ENCODE measurements at regions not wholly inside any gene's neighbourhood (a gene's known extent, or its start where the extent isn't known, plus 50 kb on each side); places are given as distances from the start of the nearest gene placed in this dataset.

- intact Hi-C loops (cut with micrococcal nuclease) = no loop called here
- Histone ChIP-seq H3K27ac (ENCODE audit: low read depth, low read length) (no peak overlapping the region), H4K20me1 (ENCODE audit: insufficient read depth) (no peaks in the 10 kb centered on the region), H2AFZ (ENCODE audit: low read depth, low read length, poor library complexity, severe bottlenecking) (no peak overlapping the region), H3K4me2 (ENCODE audit: low read length) (no peak overlapping the region), H3K9me3 (ENCODE audit: control insufficient read depth in 1 of 2, insufficient read depth in 1 of 2, low read depth in 1 of 2, low read length in 2 of 2) (no peaks in the 10 kb centered on the region), H3K79me2 (ENCODE audit: insufficient read depth, low read length) (no peaks in the 10 kb centered on the region), H3K9me2 (ENCODE audit: insufficient read depth) (no peaks in the 10 kb centered on the region), H3K4me1 (ENCODE audit: control insufficient read depth in 1 of 2, insufficient read depth in 2 of 2, low read length in 2 of 2) (no peaks in the 10 kb centered on the region), H3K9ac (ENCODE audit: low read length) (no peak overlapping the region), H3K4me3 (replicated peaks in 1 of 2; ENCODE audit: low read depth in 1 of 2, low read length in 2 of 2) (no peak overlapping the region), H3K36me3 (ENCODE audit: control insufficient read depth in 1 of 2, insufficient read depth in 2 of 2, low read length in 2 of 2) (no peaks in the 10 kb centered on the region), H3K27me3 (ENCODE audit: insufficient read depth, low read length) (peaks cover 32% of the 10 kb centered on the region)
- BruUV-seq (replicated peaks) = no TSS peak
- DNase-seq (ENCODE audit: low read depth, low spot score) = no peak
- ATAC-seq = no peak
- ChIA-PET CTCF (no interaction called here), RAD21 (ENCODE audit: low non-redundant PET in 1 of 2, low total read pairs in 2 of 2, uncharacterized antibody in 2 of 2, unreplicated experiment in 2 of 2) (no interaction called here), POLR2A (no interaction called here)
- TF ChIP-seq, protein P1, sequence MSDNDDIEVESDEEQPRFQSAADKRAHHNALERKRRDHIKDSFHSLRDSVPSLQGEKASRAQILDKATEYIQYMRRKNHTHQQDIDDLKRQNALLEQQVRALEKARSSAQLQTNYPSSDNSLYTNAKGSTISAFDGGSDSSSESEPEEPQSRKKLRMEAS (IDR thresholded peaks at IDR 0.05) = no peak
- TF ChIP-seq EZH2 (IDR thresholded peaks at IDR 0.05) (no peak), CTCF (IDR thresholded peaks at IDR 0.05 in 2 of 3, conservative IDR thresholded peaks at IDR 0.05 in 1 of 3; ENCODE audit: borderline replicate concordance in 1 of 3, insufficient read depth in 1 of 3, low read depth in 2 of 3, low read length in 2 of 3) (no peak), JUND (IDR thresholded peaks at IDR 0.05) (no peak), ZFX (IDR thresholded peaks at IDR 0.05) (no peak), POLR2A (IDR thresholded peaks at IDR 0.05; ENCODE audit: borderline replicate concordance, extremely low read depth, insufficient read depth, insufficient read length) (no peak), RAD21 (IDR thresholded peaks at IDR 0.05; ENCODE audit: low read depth) (no peak), YY1 (IDR thresholded peaks at IDR 0.05; ENCODE audit: extremely low read depth, insufficient replicate concordance, low read depth, low read length) (no peak), SIN3A (IDR thresholded peaks at IDR 0.05; ENCODE audit: low read depth) (no peak), TCF7L2 (IDR thresholded peaks at IDR 0.05; ENCODE audit: borderline replicate concordance, extremely low read depth, insufficient read depth, insufficient read length) (no peak), ELF1 (IDR thresholded peaks at IDR 0.05; ENCODE audit: borderline replicate concordance, low read depth) (no peak)
- TF ChIP-seq, protein P2, sequence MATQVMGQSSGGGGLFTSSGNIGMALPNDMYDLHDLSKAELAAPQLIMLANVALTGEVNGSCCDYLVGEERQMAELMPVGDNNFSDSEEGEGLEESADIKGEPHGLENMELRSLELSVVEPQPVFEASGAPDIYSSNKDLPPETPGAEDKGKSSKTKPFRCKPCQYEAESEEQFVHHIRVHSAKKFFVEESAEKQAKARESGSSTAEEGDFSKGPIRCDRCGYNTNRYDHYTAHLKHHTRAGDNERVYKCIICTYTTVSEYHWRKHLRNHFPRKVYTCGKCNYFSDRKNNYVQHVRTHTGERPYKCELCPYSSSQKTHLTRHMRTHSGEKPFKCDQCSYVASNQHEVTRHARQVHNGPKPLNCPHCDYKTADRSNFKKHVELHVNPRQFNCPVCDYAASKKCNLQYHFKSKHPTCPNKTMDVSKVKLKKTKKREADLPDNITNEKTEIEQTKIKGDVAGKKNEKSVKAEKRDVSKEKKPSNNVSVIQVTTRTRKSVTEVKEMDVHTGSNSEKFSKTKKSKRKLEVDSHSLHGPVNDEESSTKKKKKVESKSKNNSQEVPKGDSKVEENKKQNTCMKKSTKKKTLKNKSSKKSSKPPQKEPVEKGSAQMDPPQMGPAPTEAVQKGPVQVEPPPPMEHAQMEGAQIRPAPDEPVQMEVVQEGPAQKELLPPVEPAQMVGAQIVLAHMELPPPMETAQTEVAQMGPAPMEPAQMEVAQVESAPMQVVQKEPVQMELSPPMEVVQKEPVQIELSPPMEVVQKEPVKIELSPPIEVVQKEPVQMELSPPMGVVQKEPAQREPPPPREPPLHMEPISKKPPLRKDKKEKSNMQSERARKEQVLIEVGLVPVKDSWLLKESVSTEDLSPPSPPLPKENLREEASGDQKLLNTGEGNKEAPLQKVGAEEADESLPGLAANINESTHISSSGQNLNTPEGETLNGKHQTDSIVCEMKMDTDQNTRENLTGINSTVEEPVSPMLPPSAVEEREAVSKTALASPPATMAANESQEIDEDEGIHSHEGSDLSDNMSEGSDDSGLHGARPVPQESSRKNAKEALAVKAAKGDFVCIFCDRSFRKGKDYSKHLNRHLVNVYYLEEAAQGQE (IDR thresholded peaks at IDR 0.05; ENCODE audit: low read depth) = no peak
Measured at GRCh38 chr16:66219491-66219890, 147.0 kb upstream of the CDH5 start.
